Calu3 (cell line): ENCODE measurements at regions not wholly inside any gene's neighbourhood (a gene's known extent, or its start where the extent isn't known, plus 50 kb on each side); places are given as distances from the start of the nearest gene placed in this dataset.

Experiments
- BruUV-seq: library from RNA; stranded (reverse); fragments of 400-500 nt; replicated peaks from 2 replicates; lab custom pipeline; 2021; lab: Mats Ljungman, UMichigan
- CTCF ChIA-PET: fragments of 300-600 bp; sonication (Branson Sonifier 250); formaldehyde crosslinking; loops from one replicate; lab custom pipeline; 2022; ENCODE audit warnings: antibody characterized with exemption; lab: Charles Lee
- DNase-seq: peaks from one replicate; pipeline ENCODE4 v3.0.0; 2022
- H3K27ac Mint-ChIP-seq: one replicate; pipeline ENCODE4 v1.8.0; 2022; ENCODE audit warnings: mixed read lengths; ENCODE audit not compliant: unreplicated experiment
- H3K27me3 Mint-ChIP-seq: one replicate; pipeline ENCODE4 v1.8.0; 2022; ENCODE audit warnings: mixed read lengths; ENCODE audit not compliant: unreplicated experiment
- H3K36me3 Mint-ChIP-seq: one replicate; pipeline ENCODE4 v1.8.0; 2022; ENCODE audit warnings: mild to moderate bottlenecking, moderate library complexity, mixed read lengths; ENCODE audit not compliant: insufficient read depth, unreplicated experiment
- H3K4me1 Mint-ChIP-seq: one replicate; pipeline ENCODE4 v1.8.0; 2022; ENCODE audit warnings: mild to moderate bottlenecking, low read depth, mixed read lengths; ENCODE audit not compliant: unreplicated experiment
- H3K4me3 Mint-ChIP-seq: one replicate; pipeline ENCODE4 v1.8.0; 2022; ENCODE audit warnings: mild to moderate bottlenecking, low read depth, moderate library complexity, mixed read lengths; ENCODE audit not compliant: unreplicated experiment
- H3K9me3 Mint-ChIP-seq: one replicate; pipeline ENCODE4 v1.8.0; 2022; ENCODE audit warnings: low read depth, mixed read lengths; ENCODE audit not compliant: unreplicated experiment
- CTCF ChIP-seq: fragments of 200-600 bp; IDR thresholded peaks from one replicate; pipeline ENCODE4 v1.8.0; 2022; ENCODE audit warnings: antibody characterized with exemption; ENCODE audit not compliant: unreplicated experiment
- intact Hi-C: fragments of 100-400 bp; cut with micrococcal nuclease; formaldehyde crosslinking; loops from one replicate; pipeline ENCODE4 v1.10.0; 2022; ENCODE audit not compliant: unreplicated experiment

GRCh38 chr12:30012816-30013450 is 229.2 kb upstream of the TMTC1 start:
- no peak for TF ChIP-seq CTCF
- Mint-ChIP-seq H3K36me3 (no peaks in the 10 kb centered on the region), H3K9me3 (no peaks in the 10 kb centered on the region), H3K27ac (no peak overlapping the region), H3K4me3 (no peak overlapping the region), H3K27me3 (peaks cover 17% of the 10 kb centered on the region), H3K4me1 (no peaks in the 10 kb centered on the region)
- intact Hi-C loops = no loop called here
- BruUV-seq = no TSS peak
- CTCF ChIA-PET = no interaction called here
- no peak for DNase-seq

GRCh38 chr12:30010071-30011052 is 226.6 kb upstream of the TMTC1 start:
- Mint-ChIP-seq H3K9me3 (peaks cover 3% of the 10 kb centered on the region), H3K36me3 (no peaks in the 10 kb centered on the region), H3K27ac (no peak overlapping the region), H3K4me3 (no peak overlapping the region), H3K27me3 (peaks cover 3% of the 10 kb centered on the region), H3K4me1 (no peaks in the 10 kb centered on the region)
- BruUV-seq = no TSS peak
- TF ChIP-seq CTCF = no peak
- intact Hi-C loops = no loop called here
- no peak for DNase-seq
- CTCF ChIA-PET = no interaction called here

- intact Hi-C loops = no loop called here
- Mint-ChIP-seq H3K4me3 (no peak overlapping the region), H3K4me1 (no peaks in the 10 kb centered on the region), H3K27ac (no peak overlapping the region), H3K9me3 (peaks cover 3% of the 10 kb centered on the region), H3K27me3 (no peaks in the 10 kb centered on the region), H3K36me3 (no peaks in the 10 kb centered on the region)
- BruUV-seq = no TSS peak
- CTCF ChIA-PET = no interaction called here
- no peak for TF ChIP-seq CTCF
- DNase-seq = no peak
Observed at GRCh38 chr12:30006021-30006420, 222.3 kb upstream of the TMTC1 start.

GRCh38 chr12:30003321-30003720 is 219.6 kb upstream of the TMTC1 start:
- peaks cover 9% of the 10 kb centered on the region for H3K27me3 Mint-ChIP-seq
- H3K36me3 Mint-ChIP-seq = no peaks in the 10 kb centered on the region
- no peak overlapping the region for H3K27ac Mint-ChIP-seq
- intact Hi-C loops = no loop called here
- peaks cover 3% of the 10 kb centered on the region for H3K9me3 Mint-ChIP-seq
- H3K4me1 Mint-ChIP-seq = no peaks in the 10 kb centered on the region
- no peak overlapping the region for H3K4me3 Mint-ChIP-seq
- BruUV-seq = no TSS peak
- no peak for TF ChIP-seq CTCF
- CTCF ChIA-PET = no interaction called here
- DNase-seq = no peak
